ENCODE measurements at regions not wholly inside any gene's neighbourhood (a gene's known extent, or its start where the extent isn't known, plus 50 kb on each side); places are given as distances from the start of the nearest gene placed in this dataset.

DNA sequence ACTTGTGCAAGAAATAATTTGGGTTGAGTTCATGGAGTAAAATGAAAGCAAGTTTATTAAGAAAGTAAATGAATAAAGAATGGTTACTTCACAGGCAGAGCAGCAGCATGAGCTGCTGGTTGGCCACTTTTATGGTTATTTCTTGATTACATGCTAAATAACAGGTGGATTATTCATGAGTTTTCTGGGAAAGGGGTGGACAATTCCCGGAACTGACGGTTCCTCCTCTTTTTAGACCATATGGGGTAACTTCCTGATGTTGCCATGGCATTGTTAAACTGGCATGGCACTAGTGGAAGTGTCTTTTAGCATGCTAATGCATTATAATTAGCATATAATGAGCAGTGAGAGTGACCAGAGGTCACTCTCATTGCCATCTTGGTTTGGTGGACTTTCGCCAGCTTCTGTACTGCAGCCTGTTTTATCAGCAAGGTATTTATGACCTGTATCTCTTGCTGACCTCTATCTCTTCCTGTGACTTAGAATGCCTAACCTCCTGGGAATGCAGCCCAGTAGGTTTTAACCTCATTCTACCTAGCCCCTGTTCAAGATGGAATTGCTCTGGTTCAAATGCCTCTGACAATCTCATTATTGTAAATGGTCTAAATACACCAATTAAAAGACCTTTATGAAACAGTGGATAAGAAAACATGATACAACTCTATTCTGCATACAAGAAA, 114.1 kb upstream of the FIGN start:
- Histone ChIP-seq H3K36me3 (ENCODE audit: insufficient read depth) (no peaks in the 10 kb centered on the region), H4K20me1 (ENCODE audit: insufficient read depth) (no peaks in the 10 kb centered on the region), H3K4me2 (no peak overlapping the region), H3K79me2 (ENCODE audit: insufficient read depth, low read depth) (no peaks in the 10 kb centered on the region), H3K9ac (no peak overlapping the region), H3K4me1 (ENCODE audit: low read depth, poor library complexity, severe bottlenecking) (no peaks in the 10 kb centered on the region), H3K4me3 (IDR thresholded peaks at IDR 0.05; ENCODE audit: insufficient read depth, low read depth, low read length) (no peak overlapping the region), H3K27me3 (ENCODE audit: insufficient read depth, low read depth) (no peaks in the 10 kb centered on the region), H3K27ac (no peak overlapping the region), H2AFZ (ENCODE audit: low read depth) (no peak overlapping the region)
- no peak for TF ChIP-seq CTCF (conservative IDR thresholded peaks at IDR 0.05; ENCODE audit: low read depth, low read length)

DNA sequence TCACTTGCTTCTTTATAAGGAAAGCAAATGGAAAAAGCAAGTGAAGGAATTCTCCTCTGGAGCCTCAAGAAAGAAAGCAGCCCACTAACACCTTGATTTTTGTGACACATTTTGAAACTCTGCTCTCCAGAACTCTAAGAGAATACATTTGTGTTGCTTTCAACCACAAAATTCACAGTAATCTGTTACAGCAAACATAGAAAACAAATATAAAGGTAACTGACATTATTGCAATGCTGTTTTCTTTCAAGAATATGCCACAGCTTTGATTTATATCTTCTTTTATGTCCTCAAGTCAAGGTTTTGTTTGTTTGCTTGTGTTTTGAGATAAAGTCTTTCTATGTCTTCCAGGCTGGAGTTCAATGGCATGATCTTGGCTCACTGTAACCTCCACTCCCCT, 103.1 kb upstream of the FIGN start:
- Histone ChIP-seq H4K20me1 (ENCODE audit: insufficient read depth) (no peaks in the 10 kb centered on the region), H3K79me2 (ENCODE audit: insufficient read depth, low read depth) (no peaks in the 10 kb centered on the region), H3K9ac (no peak overlapping the region)

GRCh38 chr2:163836167-163836566, 100.4 kb upstream of the FIGN start:
- Histone ChIP-seq H4K20me1 (ENCODE audit: insufficient read depth) (no peaks in the 10 kb centered on the region), H3K4me3 (IDR thresholded peaks at IDR 0.05; ENCODE audit: insufficient read depth, low read depth, low read length) (no peak overlapping the region), H3K4me1 (ENCODE audit: low read depth, poor library complexity, severe bottlenecking) (no peaks in the 10 kb centered on the region), H3K27ac (no peak overlapping the region), H2AFZ (ENCODE audit: low read depth) (no peak overlapping the region), H3K36me3 (ENCODE audit: insufficient read depth) (no peaks in the 10 kb centered on the region), H3K9ac (no peak overlapping the region), H3K4me2 (no peak overlapping the region), H3K79me2 (ENCODE audit: insufficient read depth, low read depth) (no peaks in the 10 kb centered on the region), H3K27me3 (ENCODE audit: insufficient read depth, low read depth) (no peaks in the 10 kb centered on the region)
- no peak for TF ChIP-seq CTCF (conservative IDR thresholded peaks at IDR 0.05; ENCODE audit: low read depth, low read length)

More for the DNA sequence above, 103.1 kb upstream of the FIGN start:
- Histone ChIP-seq H3K4me2 (no peak overlapping the region), H3K36me3 (ENCODE audit: insufficient read depth) (no peaks in the 10 kb centered on the region), H3K27ac (no peak overlapping the region), H3K27me3 (ENCODE audit: insufficient read depth, low read depth) (no peaks in the 10 kb centered on the region), H3K4me1 (ENCODE audit: low read depth, poor library complexity, severe bottlenecking) (no peaks in the 10 kb centered on the region), H3K4me3 (IDR thresholded peaks at IDR 0.05; ENCODE audit: insufficient read depth, low read depth, low read length) (no peak overlapping the region), H2AFZ (ENCODE audit: low read depth) (no peak overlapping the region)
- no peak for TF ChIP-seq CTCF (conservative IDR thresholded peaks at IDR 0.05; ENCODE audit: low read depth, low read length)

DNA sequence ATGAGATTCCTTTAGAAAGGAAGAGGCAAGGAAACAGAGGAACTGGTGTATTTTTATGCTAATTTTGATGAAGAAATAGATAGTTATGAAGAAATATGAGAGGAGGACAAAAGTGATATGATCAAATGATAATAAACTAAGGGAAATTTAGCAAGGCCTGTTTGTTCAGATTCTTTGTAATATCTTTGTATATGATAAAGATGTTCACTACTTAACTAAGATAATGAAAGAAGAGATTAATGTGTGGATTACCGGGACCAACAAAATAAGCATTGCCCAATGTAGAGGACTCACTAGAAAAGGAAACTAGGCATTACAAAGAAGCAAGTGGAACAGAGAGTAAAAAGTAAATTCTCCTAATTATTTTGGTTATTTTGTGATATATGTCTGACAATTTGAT, 99.0 kb upstream of the FIGN start:
- Histone ChIP-seq H2AFZ (ENCODE audit: low read depth) (no peak overlapping the region), H3K4me2 (no peak overlapping the region), H3K4me1 (ENCODE audit: low read depth, poor library complexity, severe bottlenecking) (no peaks in the 10 kb centered on the region), H3K9ac (no peak overlapping the region), H3K27ac (no peak overlapping the region), H3K36me3 (ENCODE audit: insufficient read depth) (no peaks in the 10 kb centered on the region), H3K27me3 (ENCODE audit: insufficient read depth, low read depth) (no peaks in the 10 kb centered on the region), H3K4me3 (IDR thresholded peaks at IDR 0.05; ENCODE audit: insufficient read depth, low read depth, low read length) (no peak overlapping the region), H4K20me1 (ENCODE audit: insufficient read depth) (no peaks in the 10 kb centered on the region), H3K79me2 (ENCODE audit: insufficient read depth, low read depth) (no peaks in the 10 kb centered on the region)
- TF ChIP-seq CTCF (conservative IDR thresholded peaks at IDR 0.05; ENCODE audit: low read depth, low read length) = no peak
